ENCODE measurements at regions not wholly inside any gene's neighbourhood (a gene's known extent, or its start where the extent isn't known, plus 50 kb on each side); places are given as distances from the start of the nearest gene placed in this dataset.

GRCh38 chr15:35784745-35785144 is 238.8 kb upstream of the DPH6 start:
- Mint-ChIP-seq H3K4me1 (no peaks in the 10 kb centered on the region), H3K9me3 (peaks cover 4% of the 10 kb centered on the region), H3K4me3 (no peak overlapping the region), H3K27me3 (no peaks in the 10 kb centered on the region), H3K27ac (no peak overlapping the region), H3K36me3 (no peaks in the 10 kb centered on the region)
- ATAC-seq = no peak

- H3K4me3 Mint-ChIP-seq = no peak overlapping the region
- no peaks in the 10 kb centered on the region for H3K9me3 Mint-ChIP-seq
- H3K27me3 Mint-ChIP-seq = no peaks in the 10 kb centered on the region
- no peak for ATAC-seq
- H3K36me3 Mint-ChIP-seq = no peaks in the 10 kb centered on the region
- no peaks in the 10 kb centered on the region for H3K4me1 Mint-ChIP-seq
- H3K27ac Mint-ChIP-seq = no peak overlapping the region
Measured at GRCh38 chr15:35810007-35810406, 264.0 kb upstream of the DPH6 start.

DNA sequence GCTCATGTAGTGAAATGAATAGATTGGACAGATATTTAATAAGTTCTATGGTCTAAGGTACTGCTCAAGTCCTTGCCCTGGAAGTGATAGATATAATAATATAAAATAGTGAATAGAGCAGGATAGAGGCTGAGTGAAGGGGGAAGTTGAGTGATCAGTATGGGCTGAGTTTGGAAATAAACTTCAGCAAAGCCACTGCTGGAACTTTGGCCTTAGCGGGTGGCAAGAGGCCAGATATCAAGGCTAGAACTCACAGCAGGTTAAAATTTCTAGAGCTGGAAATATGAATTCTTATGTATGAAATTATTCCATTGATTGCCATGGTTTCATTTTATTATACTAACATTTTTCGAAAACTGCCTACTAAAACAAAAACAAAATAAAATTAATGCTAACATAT is 267.6 kb upstream of the DPH6 start:
- Mint-ChIP-seq H3K4me3 (no peak overlapping the region), H3K27ac (no peak overlapping the region), H3K36me3 (no peaks in the 10 kb centered on the region), H3K4me1 (no peaks in the 10 kb centered on the region), H3K9me3 (no peaks in the 10 kb centered on the region), H3K27me3 (no peaks in the 10 kb centered on the region)
- no peak for ATAC-seq

DNA sequence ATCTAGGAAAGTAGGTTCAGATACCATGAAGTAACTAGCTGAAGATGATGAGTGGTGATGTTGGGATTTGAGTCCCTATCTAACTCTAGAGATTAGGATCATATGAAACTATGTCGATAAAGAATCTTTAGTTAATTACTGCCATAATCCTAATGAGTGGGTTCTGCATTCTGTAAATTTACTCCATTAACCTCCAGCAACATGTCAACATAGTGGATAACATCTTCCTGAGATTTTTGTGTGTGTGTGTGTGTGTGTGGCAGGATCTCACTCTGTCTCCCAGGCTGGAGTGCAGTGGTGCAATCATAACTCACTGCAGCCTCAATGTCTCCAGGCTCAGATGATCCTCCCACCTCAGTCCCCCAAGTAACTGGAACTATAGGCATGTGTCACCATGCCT is 272.9 kb upstream of the DPH6 start:
- H3K4me1 Mint-ChIP-seq = no peaks in the 10 kb centered on the region
- H3K4me3 Mint-ChIP-seq = no peak overlapping the region
- no peak for ATAC-seq
- no peaks in the 10 kb centered on the region for H3K27me3 Mint-ChIP-seq
- no peaks in the 10 kb centered on the region for H3K36me3 Mint-ChIP-seq
- peaks cover 4% of the 10 kb centered on the region for H3K9me3 Mint-ChIP-seq
- no peak overlapping the region for H3K27ac Mint-ChIP-seq

GRCh38 chr15:35822153-35822552 is 276.2 kb upstream of the DPH6 start:
- ATAC-seq = no peak
- no peaks in the 10 kb centered on the region for H3K27me3 Mint-ChIP-seq
- no peaks in the 10 kb centered on the region for H3K36me3 Mint-ChIP-seq
- no peaks in the 10 kb centered on the region for H3K4me1 Mint-ChIP-seq
- H3K9me3 Mint-ChIP-seq = peaks cover 4% of the 10 kb centered on the region
- H3K27ac Mint-ChIP-seq = no peak overlapping the region
- H3K4me3 Mint-ChIP-seq = no peak overlapping the region

GRCh38 chr15:35827141-35827540 is 281.2 kb upstream of the DPH6 start:
- Mint-ChIP-seq H3K36me3 (no peaks in the 10 kb centered on the region), H3K9me3 (peaks cover 3% of the 10 kb centered on the region), H3K27me3 (no peaks in the 10 kb centered on the region), H3K4me3 (no peak overlapping the region), H3K4me1 (no peaks in the 10 kb centered on the region), H3K27ac (no peak overlapping the region)
- no peak for ATAC-seq

DNA sequence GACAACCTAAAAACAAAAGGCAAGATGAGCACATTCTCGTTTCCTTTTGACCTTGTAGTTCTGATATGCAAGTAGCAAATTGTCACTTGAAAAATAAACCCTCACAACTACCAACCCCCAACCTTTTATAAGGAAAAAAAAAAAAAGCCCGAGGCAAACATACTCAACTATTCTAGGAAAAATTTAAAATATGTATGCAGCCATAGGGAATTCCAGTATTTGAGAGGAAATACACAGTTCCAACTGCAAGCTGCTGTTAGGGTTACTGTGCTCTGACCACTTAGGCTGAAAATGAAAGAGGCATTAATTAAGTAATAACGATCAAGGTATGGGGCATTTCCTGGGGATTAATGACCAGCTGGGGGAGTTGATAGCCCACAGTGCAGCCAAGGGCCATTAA is 281.9 kb upstream of the DPH6 start:
- Mint-ChIP-seq H3K4me1 (no peaks in the 10 kb centered on the region), H3K27me3 (no peaks in the 10 kb centered on the region), H3K27ac (no peak overlapping the region), H3K36me3 (no peaks in the 10 kb centered on the region), H3K9me3 (peaks cover 3% of the 10 kb centered on the region), H3K4me3 (no peak overlapping the region)
- ATAC-seq = no peak

DNA sequence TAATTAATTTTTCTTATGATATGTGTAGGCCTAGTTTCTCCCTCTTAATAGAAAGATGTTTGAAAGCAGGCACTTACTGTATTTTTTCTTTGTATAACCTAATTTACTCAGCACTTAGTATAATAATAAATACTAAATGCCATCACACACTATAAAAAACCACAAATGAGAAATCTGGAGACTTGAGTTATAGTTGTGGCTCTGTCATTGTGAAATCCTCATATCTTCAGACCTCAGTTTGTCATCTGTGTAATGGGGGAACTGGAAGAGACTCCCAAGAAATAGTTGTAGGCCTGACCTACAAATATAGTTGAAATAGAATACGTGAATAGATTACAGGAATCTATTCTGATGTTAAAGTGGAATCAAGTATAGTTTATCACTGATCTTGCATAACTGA is 287.6 kb upstream of the DPH6 start:
- H3K27ac Mint-ChIP-seq = no peak overlapping the region
- H3K36me3 Mint-ChIP-seq = no peaks in the 10 kb centered on the region
- H3K4me1 Mint-ChIP-seq = no peaks in the 10 kb centered on the region
- no peaks in the 10 kb centered on the region for H3K27me3 Mint-ChIP-seq
- peaks cover 3% of the 10 kb centered on the region for H3K9me3 Mint-ChIP-seq
- ATAC-seq = no peak
- H3K4me3 Mint-ChIP-seq = no peak overlapping the region

DNA sequence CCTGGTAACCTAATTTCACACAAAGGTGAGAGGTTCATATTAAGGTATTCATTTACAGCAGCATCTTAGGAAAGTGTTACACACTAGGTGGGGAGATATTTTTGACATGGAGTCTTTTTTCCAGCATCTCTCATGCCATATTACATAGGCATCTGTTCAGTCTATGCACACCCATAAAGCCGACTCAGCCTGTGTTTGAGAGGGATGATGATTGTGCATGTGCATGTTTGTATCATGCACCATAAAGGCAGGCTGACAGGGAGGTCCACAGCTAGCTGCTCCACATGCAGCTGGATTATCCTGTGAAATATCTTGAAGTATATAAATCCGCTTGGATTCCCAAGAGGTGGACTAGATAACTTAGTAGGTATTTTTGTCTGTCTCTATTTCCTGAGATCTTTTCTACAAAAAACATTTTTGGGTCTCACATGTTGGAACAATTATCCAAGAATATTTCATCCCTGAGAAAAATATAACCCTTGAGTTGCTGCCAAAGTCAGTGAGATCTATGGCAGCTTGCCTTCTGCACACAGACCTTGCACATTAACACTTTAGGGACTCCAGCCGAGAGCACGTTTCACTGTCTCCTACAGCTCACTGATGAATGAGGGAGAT is 288.4 kb upstream of the DPH6 start:
- H3K27me3 Mint-ChIP-seq = no peaks in the 10 kb centered on the region
- no peak overlapping the region for H3K27ac Mint-ChIP-seq
- ATAC-seq = no peak
- no peak overlapping the region for H3K4me3 Mint-ChIP-seq
- H3K9me3 Mint-ChIP-seq = peaks cover 3% of the 10 kb centered on the region
- no peaks in the 10 kb centered on the region for H3K4me1 Mint-ChIP-seq
- H3K36me3 Mint-ChIP-seq = no peaks in the 10 kb centered on the region

DNA sequence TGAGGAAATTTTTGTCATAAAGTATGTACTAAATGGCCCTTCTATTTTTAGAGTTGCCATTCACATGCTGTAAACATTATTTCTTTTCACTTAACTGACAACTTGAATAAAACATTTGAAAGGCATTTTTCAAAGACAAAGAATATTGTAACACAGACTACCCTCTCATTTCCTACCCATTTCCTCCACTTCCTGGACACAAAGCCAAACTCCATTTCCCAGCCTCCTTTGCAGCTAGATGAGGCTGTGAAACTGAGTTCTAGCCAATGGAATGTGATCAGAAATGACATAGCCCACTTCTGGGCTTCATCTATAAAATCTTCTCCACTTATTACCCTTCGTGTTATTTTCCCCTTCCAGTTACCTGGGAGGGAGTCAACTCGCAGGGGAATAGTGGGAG is 288.9 kb upstream of the DPH6 start:
- no peaks in the 10 kb centered on the region for H3K4me1 Mint-ChIP-seq
- H3K36me3 Mint-ChIP-seq = no peaks in the 10 kb centered on the region
- H3K4me3 Mint-ChIP-seq = no peak overlapping the region
- no peak overlapping the region for H3K27ac Mint-ChIP-seq
- no peaks in the 10 kb centered on the region for H3K27me3 Mint-ChIP-seq
- peaks cover 3% of the 10 kb centered on the region for H3K9me3 Mint-ChIP-seq
- no peak for ATAC-seq

DNA sequence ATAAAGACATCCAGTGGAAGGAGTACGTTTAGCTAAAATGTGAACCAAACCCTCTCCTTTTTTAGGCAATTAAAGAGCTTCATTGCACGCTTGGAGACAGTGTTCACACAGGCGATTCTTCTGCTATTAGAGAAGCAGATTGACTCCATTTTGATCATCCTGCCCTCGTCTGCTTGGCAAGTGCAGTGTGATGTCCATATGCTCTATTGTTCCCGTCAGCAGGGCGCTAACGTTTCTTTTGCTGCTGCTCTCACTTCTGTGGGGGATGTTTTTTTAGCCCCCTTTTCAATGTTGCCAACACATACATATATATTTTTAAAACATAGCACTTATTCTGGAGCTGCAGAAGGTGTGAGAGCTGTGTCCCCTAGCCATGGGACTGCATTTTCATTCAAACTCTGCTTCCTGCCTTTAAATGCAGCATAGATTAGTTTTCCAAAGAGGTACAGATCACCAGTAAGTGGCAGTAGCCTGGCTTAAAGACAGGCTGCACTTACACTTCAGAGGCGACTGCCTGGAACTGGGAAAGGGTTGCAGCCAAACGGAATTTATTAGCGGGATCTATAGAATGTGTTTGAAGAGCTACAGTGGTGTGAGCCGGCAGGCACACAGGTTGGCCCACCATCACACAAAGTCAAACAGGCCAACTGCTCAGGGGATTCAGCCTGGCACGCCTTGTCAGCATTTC is 292.6 kb upstream of the DPH6 start:
- no peak for ATAC-seq
- no peaks in the 10 kb centered on the region for H3K4me1 Mint-ChIP-seq
- no peak overlapping the region for H3K27ac Mint-ChIP-seq
- no peak overlapping the region for H3K4me3 Mint-ChIP-seq
- no peaks in the 10 kb centered on the region for H3K9me3 Mint-ChIP-seq
- no peaks in the 10 kb centered on the region for H3K27me3 Mint-ChIP-seq
- no peaks in the 10 kb centered on the region for H3K36me3 Mint-ChIP-seq

DNA sequence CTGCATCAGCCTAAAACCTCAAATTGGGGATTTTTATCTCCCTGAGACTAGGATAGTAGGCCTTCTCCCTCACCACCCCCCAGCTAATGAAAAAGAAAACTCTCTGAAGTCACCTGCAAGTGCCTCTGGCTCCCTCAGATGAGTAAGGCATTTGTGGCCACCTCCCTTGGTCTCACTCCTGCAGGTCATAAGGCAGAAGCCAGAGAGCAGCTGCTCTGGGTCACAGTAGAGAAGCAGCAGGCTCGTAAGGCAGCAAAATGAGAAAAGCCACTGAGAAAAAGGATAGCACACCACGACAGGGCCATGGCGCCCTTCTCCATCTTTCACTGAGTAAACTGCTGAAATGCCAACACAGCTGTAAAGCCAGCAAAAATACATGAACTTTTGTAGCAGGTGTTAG is 296.7 kb upstream of the DPH6 start:
- ATAC-seq = no peak
- Mint-ChIP-seq H3K4me1 (no peaks in the 10 kb centered on the region), H3K36me3 (no peaks in the 10 kb centered on the region), H3K9me3 (no peaks in the 10 kb centered on the region), H3K27ac (no peak overlapping the region), H3K27me3 (no peaks in the 10 kb centered on the region), H3K4me3 (no peak overlapping the region)

GRCh38 chr15:35843498-35843897 is 297.5 kb upstream of the DPH6 start:
- H3K36me3 Mint-ChIP-seq = no peaks in the 10 kb centered on the region
- H3K4me1 Mint-ChIP-seq = no peaks in the 10 kb centered on the region
- H3K4me3 Mint-ChIP-seq = no peak overlapping the region
- H3K9me3 Mint-ChIP-seq = no peaks in the 10 kb centered on the region
- ATAC-seq = no peak
- no peaks in the 10 kb centered on the region for H3K27me3 Mint-ChIP-seq
- H3K27ac Mint-ChIP-seq = no peak overlapping the region

DNA sequence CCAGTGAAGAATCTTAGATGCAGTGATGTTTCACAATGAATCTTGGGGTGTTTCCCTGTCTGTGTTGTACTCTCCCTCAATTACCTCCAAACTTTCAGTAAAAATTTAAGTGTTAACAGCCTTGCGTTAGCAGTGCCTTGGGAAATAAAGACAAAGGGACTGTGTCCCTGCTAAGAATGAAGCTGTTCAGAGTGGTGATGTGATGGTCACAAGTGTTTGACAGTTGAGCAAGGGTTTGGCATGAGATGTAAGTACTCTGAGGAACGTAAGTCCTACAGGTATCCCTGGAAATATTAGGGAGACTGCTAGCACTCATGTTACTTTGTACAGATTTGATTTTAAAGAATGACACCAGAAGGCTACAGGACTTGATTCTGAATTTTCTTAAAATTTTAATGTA is 304.3 kb upstream of the DPH6 start:
- no peak for ATAC-seq
- H3K27me3 Mint-ChIP-seq = no peaks in the 10 kb centered on the region
- no peaks in the 10 kb centered on the region for H3K4me1 Mint-ChIP-seq
- H3K27ac Mint-ChIP-seq = no peak overlapping the region
- no peak overlapping the region for H3K4me3 Mint-ChIP-seq
- no peaks in the 10 kb centered on the region for H3K36me3 Mint-ChIP-seq
- H3K9me3 Mint-ChIP-seq = no peaks in the 10 kb centered on the region

DNA sequence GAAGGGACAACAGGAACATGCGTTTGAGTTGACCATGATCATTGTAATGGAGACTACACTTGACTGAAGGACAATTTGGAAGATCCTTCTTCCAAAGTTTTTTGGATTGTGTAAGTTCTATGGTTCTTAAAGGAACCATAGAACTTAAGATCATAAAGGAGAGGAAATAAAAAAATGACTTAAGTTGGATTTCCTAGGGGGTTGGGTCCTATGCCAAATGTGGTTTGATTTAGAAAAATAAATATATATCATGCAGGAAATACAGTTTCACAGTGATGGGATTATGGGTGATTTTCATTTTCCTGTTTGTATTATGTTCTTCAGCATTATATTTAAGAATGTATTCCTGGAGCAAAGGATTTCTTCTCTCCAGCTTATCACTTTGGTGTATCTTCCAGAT is 305.5 kb upstream of the DPH6 start:
- no peak for ATAC-seq
- H3K27ac Mint-ChIP-seq = no peak overlapping the region
- no peaks in the 10 kb centered on the region for H3K36me3 Mint-ChIP-seq
- H3K4me3 Mint-ChIP-seq = no peak overlapping the region
- H3K9me3 Mint-ChIP-seq = no peaks in the 10 kb centered on the region
- no peaks in the 10 kb centered on the region for H3K27me3 Mint-ChIP-seq
- H3K4me1 Mint-ChIP-seq = no peaks in the 10 kb centered on the region

DNA sequence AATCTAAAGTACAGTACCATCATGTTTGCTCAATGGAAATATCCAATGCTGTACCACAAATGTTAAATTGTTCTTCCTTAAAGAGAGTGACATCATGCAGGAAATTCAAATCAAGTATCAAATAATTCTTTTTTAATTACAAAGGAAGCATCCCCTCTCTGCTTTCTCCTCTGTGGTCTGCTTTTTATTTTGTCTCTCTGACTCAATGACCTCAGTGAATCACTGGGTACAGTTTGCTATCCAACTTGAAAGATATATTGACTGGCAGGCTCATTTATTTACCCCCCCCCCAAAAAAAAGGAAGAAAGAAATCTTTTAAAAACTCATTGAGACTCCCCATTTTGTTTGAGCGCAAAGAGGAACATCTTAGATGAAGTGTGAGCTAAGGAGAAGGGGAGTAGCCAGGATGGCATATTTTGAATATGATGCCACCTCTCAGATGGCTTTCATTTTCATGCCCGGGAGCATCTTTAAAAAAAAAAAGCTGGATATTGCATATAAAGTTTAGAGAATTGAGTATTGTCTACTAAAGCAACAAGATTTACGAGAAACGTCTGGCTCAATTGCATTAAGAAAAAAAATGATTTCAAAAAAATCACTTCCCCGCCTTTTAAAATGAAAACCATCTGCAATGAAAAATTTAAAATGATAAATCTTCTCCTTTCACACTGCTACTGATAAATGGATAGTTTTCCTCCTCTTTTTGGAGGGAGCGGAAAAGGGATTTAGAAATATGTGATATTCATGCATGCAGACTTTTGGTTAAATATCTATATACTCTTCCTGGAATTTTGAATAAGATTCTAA is 307.1 kb upstream of the DPH6 start:
- Mint-ChIP-seq H3K36me3 (no peaks in the 10 kb centered on the region), H3K4me1 (no peaks in the 10 kb centered on the region), H3K27ac (no peak overlapping the region), H3K27me3 (no peaks in the 10 kb centered on the region), H3K4me3 (no peak overlapping the region), H3K9me3 (no peaks in the 10 kb centered on the region)
- ATAC-seq = no peak
